DOHH2 (cell line): ENCODE measurements at regions not wholly inside any gene's neighbourhood (a gene's known extent, or its start where the extent isn't known, plus 50 kb on each side); places are given as distances from the start of the nearest gene placed in this dataset.
"Not testable (repeated sequence)": the region's sequence is repeated elsewhere in the genome, so short reads cannot be mapped to it uniquely, and the experiment has no call there.

Experiments used
- H3F3A ChIP-seq: fragments of 200-600 bp; sonication (generic), shearing (Covaris generic); 2 replicates; pipeline ENCODE4 v1.6.0; 2016; ENCODE audit warnings: antibody characterized with exemption, mild to moderate bottlenecking; ENCODE audit not compliant: control insufficient read depth, insufficient read depth
- H3K27ac ChIP-seq: fragments of 200-600 bp; sonication (generic); 2 replicates; pipeline ENCODE4 v1.5.1; 2014; ENCODE audit warnings: low read depth, mild to moderate bottlenecking, low read length, moderate library complexity
- H3K27me3 ChIP-seq: fragments of 200-600 bp; sonication (generic); 2 replicates; pipeline ENCODE4 v1.6.1; 2014; ENCODE audit warnings: mild to moderate bottlenecking, low read length, mixed read lengths; ENCODE audit not compliant: control insufficient read depth
- H3K36me3 ChIP-seq: fragments of 200-600 bp; sonication (generic); 2 replicates; pipeline ENCODE4 v1.6.1; 2014; ENCODE audit warnings: mild to moderate bottlenecking, low read length, moderate library complexity, mixed read lengths; ENCODE audit not compliant: control insufficient read depth
- H3K4me1 ChIP-seq: fragments of 200-600 bp; sonication (generic); 2 replicates; pipeline ENCODE4 v1.6.1; 2014; ENCODE audit warnings: mild to moderate bottlenecking, low read length, mixed read lengths; ENCODE audit not compliant: control insufficient read depth
- H3K4me2 ChIP-seq: fragments of 200-600 bp; sonication (generic); 2 replicates; pipeline ENCODE4 v1.6.0; 2014; ENCODE audit warnings: mild to moderate bottlenecking, low read length, moderate library complexity
- H3K4me3 ChIP-seq: fragments of 200-600 bp; sonication (generic); 2 replicates; pipeline ENCODE4 v1.5.1; 2014; ENCODE audit warnings: mild to moderate bottlenecking, low read length, mixed read lengths
- H3K79me2 ChIP-seq: fragments of 200-600 bp; sonication (generic); 2 replicates; pipeline ENCODE4 v1.6.1; 2014; ENCODE audit warnings: mild to moderate bottlenecking, low read length, mixed read lengths; ENCODE audit not compliant: control insufficient read depth
- H3K9me2 ChIP-seq: fragments of 200-600 bp; sonication (generic); replicated peaks from 2 replicates; pipeline ENCODE4 v1.6.1; 2014; ENCODE audit warnings: mild to moderate bottlenecking, low read length, mixed read lengths; ENCODE audit not compliant: control insufficient read depth
- H3K9me3 ChIP-seq: fragments of 200-600 bp; sonication (generic); 2 replicates; pipeline ENCODE4 v1.6.1; 2014; ENCODE audit warnings: antibody characterized with exemption, low read length, mixed read lengths; ENCODE audit not compliant: control insufficient read depth, insufficient read depth
- H4K20me1 ChIP-seq: fragments of 200-600 bp; sonication (generic); 2 replicates; pipeline ENCODE4 v1.6.0; 2014; ENCODE audit warnings: low read depth, mild to moderate bottlenecking, antibody characterized with exemption, low read length, moderate library complexity; ENCODE audit not compliant: control insufficient read depth, insufficient read depth
- CTCF ChIP-seq: fragments of 200-600 bp; sonication (generic); IDR thresholded peaks from one replicate; pipeline ENCODE4 v1.5.1; 2014; ENCODE audit warnings: antibody characterized with exemption, mild to moderate bottlenecking, low read depth, low read length; ENCODE audit not compliant: poor library complexity, severe bottlenecking
- EZH2phosphoT487 ChIP-seq: fragments of 200-600 bp; sonication (generic); IDR thresholded peaks from 2 replicates; pipeline ENCODE4 v1.6.1; 2017; ENCODE audit warnings: borderline replicate concordance, mild to moderate bottlenecking, antibody characterized with exemption, low read length, moderate library complexity, mixed read lengths

- Histone ChIP-seq H4K20me1 (no peaks in the 10 kb centered on the region), H3K4me1 (no peaks in the 10 kb centered on the region), H3K27me3 (no peaks in the 10 kb centered on the region), H3K4me2 (no peak overlapping the region), H3K4me3 (no peak overlapping the region), H3K9me2 (no peaks in the 10 kb centered on the region), H3K79me2 (no peaks in the 10 kb centered on the region), H3K36me3 (no peaks in the 10 kb centered on the region), H3K27ac (no peak overlapping the region), H3K9me3 (no peaks in the 10 kb centered on the region), H3F3A (no peaks in the 10 kb centered on the region)
- TF ChIP-seq CTCF, result no peak
Observed at GRCh38 chr4:33785843-33786242, 2458.5 kb downstream of the ARAP2 start.

- H3K4me3 ChIP-seq, result no peak overlapping the region
- no peaks in the 10 kb centered on the region for H3K4me1 ChIP-seq
- H3K9me3 ChIP-seq, result no peaks in the 10 kb centered on the region
- no peak overlapping the region for H3K27ac ChIP-seq
- no peaks in the 10 kb centered on the region for H3K27me3 ChIP-seq
- H3K79me2 ChIP-seq, result no peaks in the 10 kb centered on the region
- H3K9me2 ChIP-seq, result no peaks in the 10 kb centered on the region
- no peaks in the 10 kb centered on the region for H3F3A ChIP-seq
- TF ChIP-seq EZH2phosphoT487 (no peak), CTCF (no peak)
- H3K36me3 ChIP-seq, result no peaks in the 10 kb centered on the region
- no peaks in the 10 kb centered on the region for H4K20me1 ChIP-seq
- H3K4me2 ChIP-seq, result no peak overlapping the region
Observed at GRCh38 chr4:33802578-33802977, 2441.7 kb downstream of the ARAP2 start.

GRCh38 chr4:33825685-33826084 lies 2418.6 kb downstream of the ARAP2 start:
- Histone ChIP-seq H3K4me3 (no peak overlapping the region), H3K27me3 (no peaks in the 10 kb centered on the region), H3K4me2 (no peak overlapping the region), H3K36me3 (no peaks in the 10 kb centered on the region), H3K9me3 (no peaks in the 10 kb centered on the region), H3F3A (no peaks in the 10 kb centered on the region), H4K20me1 (no peaks in the 10 kb centered on the region), H3K27ac (no peak overlapping the region), H3K9me2 (no peaks in the 10 kb centered on the region), H3K79me2 (no peaks in the 10 kb centered on the region), H3K4me1 (no peaks in the 10 kb centered on the region)
- TF ChIP-seq CTCF (no peak), EZH2phosphoT487 (no peak)

- H3K27me3 ChIP-seq, H3K9me2 ChIP-seq, H4K20me1 ChIP-seq, H3K27ac ChIP-seq, H3K36me3 ChIP-seq, H3K4me1 ChIP-seq, H3K4me3 ChIP-seq, H3K4me2 ChIP-seq, H3K79me2 ChIP-seq, H3F3A ChIP-seq, H3K9me3 ChIP-seq: not testable (repeated sequence)
Observed at GRCh38 chr4:33829356-33829755, 2415.0 kb downstream of the ARAP2 start.
